ENCODE measurements at regions not wholly inside any gene's neighbourhood (a gene's known extent, or its start where the extent isn't known, plus 50 kb on each side); places are given as distances from the start of the nearest gene placed in this dataset.

DNA sequence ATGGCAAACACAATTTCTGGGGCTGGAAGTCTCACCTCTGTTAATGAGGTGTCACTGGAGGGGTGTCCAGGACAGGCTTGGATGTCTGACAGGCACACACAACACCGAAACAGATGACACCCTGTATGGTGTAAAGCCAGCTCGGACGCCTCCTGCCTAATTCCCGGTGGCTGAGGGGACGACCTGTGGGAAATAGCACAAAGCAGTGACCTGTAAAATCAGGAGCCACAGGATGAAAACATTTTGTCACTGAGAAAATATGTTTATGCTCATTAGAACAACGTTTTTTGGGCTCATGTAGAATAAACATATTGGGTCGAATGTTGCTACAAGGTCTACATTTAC, 285.0 kb upstream of the RTL1 start:
- TF ChIP-seq, protein P1, sequence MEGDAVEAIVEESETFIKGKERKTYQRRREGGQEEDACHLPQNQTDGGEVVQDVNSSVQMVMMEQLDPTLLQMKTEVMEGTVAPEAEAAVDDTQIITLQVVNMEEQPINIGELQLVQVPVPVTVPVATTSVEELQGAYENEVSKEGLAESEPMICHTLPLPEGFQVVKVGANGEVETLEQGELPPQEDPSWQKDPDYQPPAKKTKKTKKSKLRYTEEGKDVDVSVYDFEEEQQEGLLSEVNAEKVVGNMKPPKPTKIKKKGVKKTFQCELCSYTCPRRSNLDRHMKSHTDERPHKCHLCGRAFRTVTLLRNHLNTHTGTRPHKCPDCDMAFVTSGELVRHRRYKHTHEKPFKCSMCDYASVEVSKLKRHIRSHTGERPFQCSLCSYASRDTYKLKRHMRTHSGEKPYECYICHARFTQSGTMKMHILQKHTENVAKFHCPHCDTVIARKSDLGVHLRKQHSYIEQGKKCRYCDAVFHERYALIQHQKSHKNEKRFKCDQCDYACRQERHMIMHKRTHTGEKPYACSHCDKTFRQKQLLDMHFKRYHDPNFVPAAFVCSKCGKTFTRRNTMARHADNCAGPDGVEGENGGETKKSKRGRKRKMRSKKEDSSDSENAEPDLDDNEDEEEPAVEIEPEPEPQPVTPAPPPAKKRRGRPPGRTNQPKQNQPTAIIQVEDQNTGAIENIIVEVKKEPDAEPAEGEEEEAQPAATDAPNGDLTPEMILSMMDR (IDR thresholded peaks at IDR 0.05; ENCODE audit: low read length), result no peak
- no peak for TF ChIP-seq EZH2phosphoT487 (IDR thresholded peaks at IDR 0.05; ENCODE audit: low read length)

All from MM.1S (cell line).